Neutrophil (primary cell): ENCODE measurements at regions not wholly inside any gene's neighbourhood (a gene's known extent, or its start where the extent isn't known, plus 50 kb on each side); places are given as distances from the start of the nearest gene placed in this dataset.

Source experiments
- H3K27ac ChIP-seq: fragments of 200-600 bp; sonication (generic); 2 replicates; pipeline ENCODE4 v1.5.1; 2016; ENCODE audit warnings: mild to moderate bottlenecking, moderate library complexity
- H3K27me3 ChIP-seq: fragments of 200-600 bp; sonication (generic); 2 replicates; pipeline ENCODE4 v1.6.0; 2016; ENCODE audit warnings: mild to moderate bottlenecking
- H3K36me3 ChIP-seq: fragments of 200-600 bp; sonication (generic); 2 replicates; pipeline ENCODE4 v1.5.1; 2017
- H3K4me1 ChIP-seq, 2 experiments: fragments of 200-600 bp in 1 of 2; sonication (generic) in 1 of 2; 1 replicate in 1 of 2; 2 replicates in 1 of 2; pipeline versions ENCODE4 v1.5.1 to v1.6.1; 2013 to 2016; ENCODE audit warnings: low read depth in 1 of 2, low read length in 1 of 2, mild to moderate bottlenecking in 1 of 2, moderate library complexity in 1 of 2; ENCODE audit not compliant: control insufficient read depth in 1 of 2, insufficient read depth in 1 of 2
- H3K4me3 ChIP-seq, 2 experiments: fragments of 200-600 bp in 1 of 2; sonication (generic) in 1 of 2; 1 replicate in 1 of 2; 2 replicates in 1 of 2; pipeline ENCODE4 v1.5.1; 2013 to 2016; ENCODE audit warnings: low read depth in 1 of 2, low read length in 1 of 2, mild to moderate bottlenecking in 1 of 2, moderate library complexity in 1 of 2
- H3K9me3 ChIP-seq: fragments of 200-600 bp; sonication (generic); 2 replicates; pipeline ENCODE4 v1.5.1; 2016
- TF ChIP-seq, protein P1 (sequence below): fragments of 200-600 bp; sonication (generic); IDR thresholded peaks from 2 replicates; pipeline ENCODE4 v1.5.1; 2016; ENCODE audit warnings: antibody characterized with exemption

DNA sequence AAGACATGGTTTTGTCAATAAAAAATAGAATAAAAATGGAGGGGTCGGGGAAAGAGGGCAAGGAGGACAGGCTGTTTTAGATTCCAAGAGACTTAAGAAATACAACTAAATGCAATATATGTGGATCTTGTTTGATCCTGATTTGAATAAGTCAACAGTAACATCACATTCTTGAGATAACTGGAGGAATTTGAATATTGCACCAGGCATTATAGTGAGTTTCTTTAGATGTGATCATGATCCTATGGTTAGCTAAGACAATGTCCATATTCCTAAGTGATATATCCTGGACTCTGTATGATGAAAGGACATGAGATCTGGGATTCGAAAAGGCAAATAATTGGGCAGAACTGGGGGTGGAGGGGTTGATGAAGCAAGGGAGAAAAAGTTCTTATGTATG lies 311.8 kb downstream of the PLPP3 start:
- TF ChIP-seq, protein P1, sequence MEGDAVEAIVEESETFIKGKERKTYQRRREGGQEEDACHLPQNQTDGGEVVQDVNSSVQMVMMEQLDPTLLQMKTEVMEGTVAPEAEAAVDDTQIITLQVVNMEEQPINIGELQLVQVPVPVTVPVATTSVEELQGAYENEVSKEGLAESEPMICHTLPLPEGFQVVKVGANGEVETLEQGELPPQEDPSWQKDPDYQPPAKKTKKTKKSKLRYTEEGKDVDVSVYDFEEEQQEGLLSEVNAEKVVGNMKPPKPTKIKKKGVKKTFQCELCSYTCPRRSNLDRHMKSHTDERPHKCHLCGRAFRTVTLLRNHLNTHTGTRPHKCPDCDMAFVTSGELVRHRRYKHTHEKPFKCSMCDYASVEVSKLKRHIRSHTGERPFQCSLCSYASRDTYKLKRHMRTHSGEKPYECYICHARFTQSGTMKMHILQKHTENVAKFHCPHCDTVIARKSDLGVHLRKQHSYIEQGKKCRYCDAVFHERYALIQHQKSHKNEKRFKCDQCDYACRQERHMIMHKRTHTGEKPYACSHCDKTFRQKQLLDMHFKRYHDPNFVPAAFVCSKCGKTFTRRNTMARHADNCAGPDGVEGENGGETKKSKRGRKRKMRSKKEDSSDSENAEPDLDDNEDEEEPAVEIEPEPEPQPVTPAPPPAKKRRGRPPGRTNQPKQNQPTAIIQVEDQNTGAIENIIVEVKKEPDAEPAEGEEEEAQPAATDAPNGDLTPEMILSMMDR: no peak
- no peak overlapping the region for H3K27ac ChIP-seq
- H3K9me3 ChIP-seq: no peaks in the 10 kb centered on the region
- no peaks in the 10 kb centered on the region for H3K36me3 ChIP-seq
- no peak overlapping the region for H3K4me3 ChIP-seq
- H3K27me3 ChIP-seq: peaks cover 19% of the 10 kb centered on the region
- no peaks in the 10 kb centered on the region for H3K4me1 ChIP-seq

DNA sequence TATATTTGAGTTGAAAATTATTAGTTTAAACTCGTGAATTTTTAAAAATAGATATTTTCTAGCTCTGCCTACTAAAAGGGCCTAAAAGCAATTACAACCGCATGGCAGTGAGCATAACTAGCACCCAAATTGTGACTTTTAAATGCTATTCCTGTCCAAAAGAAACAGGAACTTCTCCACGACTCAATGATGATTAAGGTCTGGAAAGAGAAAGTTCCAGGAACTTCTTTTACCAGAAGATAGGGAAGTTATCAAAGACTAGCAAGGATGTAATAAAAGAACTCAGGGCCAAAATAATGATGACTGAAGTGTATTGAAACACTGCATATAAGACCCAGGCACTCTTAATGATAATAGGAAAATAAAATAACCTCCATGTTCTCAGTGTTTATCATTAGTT lies 313.0 kb downstream of the PLPP3 start:
- H3K27ac ChIP-seq: no peak overlapping the region
- no peaks in the 10 kb centered on the region for H3K36me3 ChIP-seq
- H3K4me3 ChIP-seq: no peak overlapping the region
- H3K27me3 ChIP-seq: peaks cover 19% of the 10 kb centered on the region
- H3K9me3 ChIP-seq: no peaks in the 10 kb centered on the region
- TF ChIP-seq, protein P1: no peak
- H3K4me1 ChIP-seq: no peaks in the 10 kb centered on the region

DNA sequence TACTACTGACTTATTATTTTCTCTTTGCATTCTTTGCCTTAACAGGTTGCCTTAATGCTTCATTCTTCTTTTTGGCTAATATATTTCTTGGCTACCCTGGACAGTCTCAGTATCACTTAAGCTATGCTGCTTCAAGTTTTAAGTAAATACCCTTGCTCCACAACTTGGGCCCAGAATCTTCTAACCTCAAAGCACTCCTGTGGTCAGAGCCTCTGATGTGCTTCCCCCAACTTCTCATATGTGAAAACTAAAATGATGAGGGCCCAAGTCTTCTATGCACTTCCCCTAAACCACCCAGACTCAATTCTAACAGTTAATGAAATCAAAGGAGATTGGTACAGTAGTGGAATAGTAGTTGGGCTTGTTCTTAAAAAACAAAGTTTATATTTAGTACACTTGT lies 314.1 kb downstream of the PLPP3 start:
- Histone ChIP-seq H3K27me3 (peaks cover 12% of the 10 kb centered on the region), H3K27ac (no peak overlapping the region), H3K9me3 (no peaks in the 10 kb centered on the region), H3K4me1 (no peaks in the 10 kb centered on the region), H3K4me3 (no peak overlapping the region), H3K36me3 (no peaks in the 10 kb centered on the region)
- TF ChIP-seq, protein P1: no peak

GRCh38 chr1:56263908-56264307 lies 315.5 kb downstream of the PLPP3 start:
- TF ChIP-seq, protein P1: no peak

GRCh38 chr1:56258371-56258770 lies 321.0 kb downstream of the PLPP3 start:
- no peak overlapping the region for H3K4me3 ChIP-seq
- TF ChIP-seq, protein P1: no peak
- H3K36me3 ChIP-seq: no peaks in the 10 kb centered on the region
- peaks cover 15 to 16% of the 10 kb centered on the region in 2 experiments for H3K4me1 ChIP-seq
- H3K27ac ChIP-seq: no peak overlapping the region
- no peaks in the 10 kb centered on the region for H3K9me3 ChIP-seq
- no peaks in the 10 kb centered on the region for H3K27me3 ChIP-seq

More at GRCh38 chr1:56263908-56264307, 315.5 kb downstream of the PLPP3 start:
- Histone ChIP-seq H3K36me3 (no peaks in the 10 kb centered on the region), H3K27ac (no peak overlapping the region), H3K27me3 (no peaks in the 10 kb centered on the region), H3K4me1 (no peaks in the 10 kb centered on the region), H3K4me3 (no peak overlapping the region), H3K9me3 (no peaks in the 10 kb centered on the region)

GRCh38 chr1:56257726-56258125 lies 321.6 kb downstream of the PLPP3 start:
- TF ChIP-seq, protein P1: no peak

More at GRCh38 chr1:56257726-56258125, 321.6 kb downstream of the PLPP3 start:
- H3K27ac ChIP-seq: no peak overlapping the region
- no peak overlapping the region for H3K4me3 ChIP-seq
- H3K36me3 ChIP-seq: no peaks in the 10 kb centered on the region
- no peaks in the 10 kb centered on the region for H3K27me3 ChIP-seq
- peaks cover 15 to 16% of the 10 kb centered on the region in 2 experiments for H3K4me1 ChIP-seq
- H3K9me3 ChIP-seq: no peaks in the 10 kb centered on the region
